WTC11 (cell line): ENCODE measurements at regions not wholly inside any gene's neighbourhood (a gene's known extent, or its start where the extent isn't known, plus 50 kb on each side); places are given as distances from the start of the nearest gene placed in this dataset.

Experiments
- ATAC-seq: fragments of 200-7000 bp; cut with Tn5 transposase; 2 replicates; pipeline ENCODE4 v1.10.0; 2021; ENCODE audit warnings: mild to moderate bottlenecking, moderate library complexity
- CTCF ChIA-PET: fragments of 300-600 bp; sonication (Branson Sonifier 250); formaldehyde crosslinking; loops from one replicate; lab custom pipeline; 2021; ENCODE audit warnings: antibody characterized with exemption; lab: Charles Lee
- POLR2A ChIA-PET: fragments of 350-600 bp; sonication (Branson Sonifier 250); formaldehyde crosslinking; loops from one replicate; lab custom pipeline; 2021; ENCODE audit warnings: antibody characterized with exemption; lab: Charles Lee
- DNase-seq: peaks from one replicate; pipeline ENCODE4 v3.0.0; 2021; ENCODE audit warnings: low spot score
- H3K27ac Mint-ChIP-seq: 2 replicates; pipeline ENCODE4 v1.8.0; 2021; ENCODE audit warnings: mixed read lengths
- H3K27me3 Mint-ChIP-seq: 2 replicates; pipeline ENCODE4 v1.8.0; 2021; ENCODE audit warnings: low read depth, mild to moderate bottlenecking, moderate library complexity, mixed read lengths
- H3K36me3 Mint-ChIP-seq: 2 replicates; pipeline ENCODE4 v1.8.0; 2021; ENCODE audit warnings: mixed read lengths
- H3K4me1 Mint-ChIP-seq: 2 replicates; pipeline ENCODE4 v1.8.0; 2022; ENCODE audit warnings: mixed read lengths
- H3K4me3 Mint-ChIP-seq: 2 replicates; pipeline ENCODE4 v1.8.0; 2021; ENCODE audit warnings: mild to moderate bottlenecking, moderate library complexity, mixed read lengths
- H3K9me3 Mint-ChIP-seq: 2 replicates; pipeline ENCODE4 v1.8.0; 2021; ENCODE audit warnings: mixed read lengths
- ATF1 ChIP-seq: sonication (generic); formaldehyde crosslinking; IDR thresholded peaks from 2 replicates; pipeline ENCODE4 v1.8.1; 2023; ENCODE audit warnings: mild to moderate bottlenecking, moderate library complexity, missing genetic modification reagents
- CREM ChIP-seq: sonication (generic); formaldehyde crosslinking; IDR thresholded peaks from 2 replicates; pipeline ENCODE4 v1.8.1; 2022; ENCODE audit warnings: mild to moderate bottlenecking, missing genetic modification reagents, moderate library complexity
- ELF4 ChIP-seq: sonication (generic); formaldehyde crosslinking; IDR thresholded peaks from 2 replicates; pipeline ENCODE4 v1.8.1; 2022; ENCODE audit warnings: low read depth, mild to moderate bottlenecking, moderate library complexity, missing genetic modification reagents
- FOXJ3 ChIP-seq: sonication (generic); formaldehyde crosslinking; IDR thresholded peaks from 2 replicates; pipeline ENCODE4 v1.9.0; 2021; ENCODE audit warnings: missing genetic modification reagents, mild to moderate bottlenecking, borderline replicate concordance
- KAT7 ChIP-seq: sonication (generic); formaldehyde crosslinking; IDR thresholded peaks from 2 replicates; pipeline ENCODE4 v1.8.1; 2023; ENCODE audit warnings: missing genetic modification reagents, mild to moderate bottlenecking, borderline replicate concordance
- PRRX2 ChIP-seq: fragments of 250-450 bp; sonication (Bioruptor Pico); IDR thresholded peaks from 2 replicates; pipeline ENCODE4 v1.8.0; 2021; ENCODE audit warnings: mild to moderate bottlenecking
- TP53 ChIP-seq: sonication (generic); formaldehyde crosslinking; IDR thresholded peaks from 2 replicates; pipeline ENCODE4 v1.8.1; 2023; ENCODE audit warnings: mild to moderate bottlenecking, missing genetic modification reagents
- ZNF317 ChIP-seq: sonication (generic); formaldehyde crosslinking; IDR thresholded peaks from 2 replicates; pipeline ENCODE4 v1.8.1; 2023; ENCODE audit warnings: low read depth, mild to moderate bottlenecking, moderate library complexity, missing genetic modification reagents, borderline replicate concordance
- ZNF512 ChIP-seq: sonication (generic); formaldehyde crosslinking; IDR thresholded peaks from 2 replicates; pipeline ENCODE4 v1.8.1; 2022; ENCODE audit warnings: missing genetic modification reagents, borderline replicate concordance
- ZNF532 ChIP-seq: fragments of 250-450 bp; sonication (Bioruptor Pico); IDR thresholded peaks from 2 replicates; pipeline ENCODE4 v1.9.0; 2021; ENCODE audit warnings: mild to moderate bottlenecking, borderline replicate concordance
- TF ChIP-seq, protein P1 (sequence below): sonication (generic); formaldehyde crosslinking; IDR thresholded peaks from 2 replicates; pipeline ENCODE4 v1.8.1; 2022; ENCODE audit warnings: mild to moderate bottlenecking, moderate library complexity, missing genetic modification reagents
- TF ChIP-seq, protein P2 (sequence below): fragments of 250-450 bp; sonication (Bioruptor Pico); IDR thresholded peaks from 2 replicates; pipeline ENCODE4 v1.9.0; 2021; ENCODE audit warnings: mild to moderate bottlenecking
- TF ChIP-seq, protein P3 (sequence below): sonication (generic); formaldehyde crosslinking; IDR thresholded peaks from 2 replicates; pipeline ENCODE4 v1.8.0; 2023; ENCODE audit warnings: mild to moderate bottlenecking, missing genetic modification reagents

- TF ChIP-seq ZNF532 (CRISPR knock-in tag) (no peak), FOXJ3 (no peak)
- TF ChIP-seq, protein P1, sequence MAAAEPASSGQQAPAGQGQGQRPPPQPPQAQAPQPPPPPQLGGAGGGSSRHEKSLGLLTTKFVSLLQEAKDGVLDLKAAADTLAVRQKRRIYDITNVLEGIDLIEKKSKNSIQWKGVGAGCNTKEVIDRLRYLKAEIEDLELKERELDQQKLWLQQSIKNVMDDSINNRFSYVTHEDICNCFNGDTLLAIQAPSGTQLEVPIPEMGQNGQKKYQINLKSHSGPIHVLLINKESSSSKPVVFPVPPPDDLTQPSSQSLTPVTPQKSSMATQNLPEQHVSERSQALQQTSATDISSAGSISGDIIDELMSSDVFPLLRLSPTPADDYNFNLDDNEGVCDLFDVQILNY (CRISPR knock-in tag): no peak
- TF ChIP-seq, protein P2, sequence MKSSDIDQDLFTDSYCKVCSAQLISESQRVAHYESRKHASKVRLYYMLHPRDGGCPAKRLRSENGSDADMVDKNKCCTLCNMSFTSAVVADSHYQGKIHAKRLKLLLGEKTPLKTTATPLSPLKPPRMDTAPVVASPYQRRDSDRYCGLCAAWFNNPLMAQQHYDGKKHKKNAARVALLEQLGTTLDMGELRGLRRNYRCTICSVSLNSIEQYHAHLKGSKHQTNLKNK (CRISPR knock-in tag): no peak
Observed at GRCh38 chr10:131446171-131446570, 134.7 kb upstream of the TCERG1L start (continued).

- no peak for ATAC-seq
- ChIA-PET POLR2A (no interaction called here), CTCF (no interaction called here)
- DNase-seq: no peak
- Mint-ChIP-seq H3K27me3 (peaks cover 18% of the 10 kb centered on the region), H3K9me3 (peaks cover 50% of the 10 kb centered on the region), H3K4me3 (no peak overlapping the region), H3K4me1 (0 out of 2 replicates have a peak, but pooled peaks cover 7% of the 10 kb centered on the region), H3K27ac (no peak overlapping the region), H3K36me3 (peaks cover 55% of the 10 kb centered on the region)
- TF ChIP-seq ZNF512: no peak
- TF ChIP-seq KAT7: no peak
- no peak for TF ChIP-seq ZNF317 (CRISPR knock-in tag)
- TF ChIP-seq TP53 (CRISPR knock-in tag): no peak
Observed at GRCh38 chr10:131448171-131448570, 136.7 kb upstream of the TCERG1L start.

DNA sequence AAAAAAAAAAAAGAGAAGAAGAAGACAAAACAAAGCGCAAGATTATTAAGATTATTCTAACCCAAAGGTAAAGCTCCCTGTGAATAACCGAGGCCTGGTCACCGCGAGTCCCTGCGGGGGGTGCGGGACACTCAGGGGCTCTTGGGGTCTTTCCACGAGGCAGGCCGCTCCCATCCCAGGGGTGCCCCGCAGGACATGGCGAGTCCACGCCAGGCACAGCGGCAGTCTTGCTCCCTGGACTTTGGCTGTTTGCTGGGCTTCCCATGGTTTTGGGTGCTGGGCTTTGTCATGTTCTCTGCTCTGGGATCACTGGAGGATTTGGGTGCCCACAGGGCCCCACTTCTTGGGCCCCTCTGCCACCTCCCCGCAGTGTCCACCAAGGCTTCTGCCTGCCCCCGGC, 137.4 kb upstream of the TCERG1L start:
- no peak for ATAC-seq
- CTCF ChIA-PET: no interaction called here
- peaks cover 56% of the 10 kb centered on the region for H3K36me3 Mint-ChIP-seq
- no peak for DNase-seq
- POLR2A ChIA-PET: no interaction called here
- H3K9me3 Mint-ChIP-seq: peaks cover 51% of the 10 kb centered on the region
- H3K4me3 Mint-ChIP-seq: no peak overlapping the region
- H3K4me1 Mint-ChIP-seq: 0 out of 2 replicates have a peak, but pooled peaks cover 8% of the 10 kb centered on the region
- no peak overlapping the region for H3K27ac Mint-ChIP-seq
- peaks cover 18% of the 10 kb centered on the region for H3K27me3 Mint-ChIP-seq
- TF ChIP-seq ATF1 (no peak), CREM (CRISPR knock-in tag) (no peak), ZNF532 (CRISPR knock-in tag) (no peak), TP53 (CRISPR knock-in tag) (no peak), PRRX2 (no peak), ELF4 (CRISPR knock-in tag) (no peak), ZNF512 (no peak)
- TF ChIP-seq, protein P3, sequence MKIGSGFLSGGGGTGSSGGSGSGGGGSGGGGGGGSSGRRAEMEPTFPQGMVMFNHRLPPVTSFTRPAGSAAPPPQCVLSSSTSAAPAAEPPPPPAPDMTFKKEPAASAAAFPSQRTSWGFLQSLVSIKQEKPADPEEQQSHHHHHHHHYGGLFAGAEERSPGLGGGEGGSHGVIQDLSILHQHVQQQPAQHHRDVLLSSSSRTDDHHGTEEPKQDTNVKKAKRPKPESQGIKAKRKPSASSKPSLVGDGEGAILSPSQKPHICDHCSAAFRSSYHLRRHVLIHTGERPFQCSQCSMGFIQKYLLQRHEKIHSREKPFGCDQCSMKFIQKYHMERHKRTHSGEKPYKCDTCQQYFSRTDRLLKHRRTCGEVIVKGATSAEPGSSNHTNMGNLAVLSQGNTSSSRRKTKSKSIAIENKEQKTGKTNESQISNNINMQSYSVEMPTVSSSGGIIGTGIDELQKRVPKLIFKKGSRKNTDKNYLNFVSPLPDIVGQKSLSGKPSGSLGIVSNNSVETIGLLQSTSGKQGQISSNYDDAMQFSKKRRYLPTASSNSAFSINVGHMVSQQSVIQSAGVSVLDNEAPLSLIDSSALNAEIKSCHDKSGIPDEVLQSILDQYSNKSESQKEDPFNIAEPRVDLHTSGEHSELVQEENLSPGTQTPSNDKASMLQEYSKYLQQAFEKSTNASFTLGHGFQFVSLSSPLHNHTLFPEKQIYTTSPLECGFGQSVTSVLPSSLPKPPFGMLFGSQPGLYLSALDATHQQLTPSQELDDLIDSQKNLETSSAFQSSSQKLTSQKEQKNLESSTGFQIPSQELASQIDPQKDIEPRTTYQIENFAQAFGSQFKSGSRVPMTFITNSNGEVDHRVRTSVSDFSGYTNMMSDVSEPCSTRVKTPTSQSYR (CRISPR knock-in tag): no peak
